OCI-LY3 (cell line): ENCODE measurements at regions not wholly inside any gene's neighbourhood (a gene's known extent, or its start where the extent isn't known, plus 50 kb on each side); places are given as distances from the start of the nearest gene placed in this dataset.
"Not testable (repeated sequence)": the region's sequence is repeated elsewhere in the genome, so short reads cannot be mapped to it uniquely, and the experiment has no call there.

Experiments used
- EZH2phosphoT487 ChIP-seq: fragments of 200-600 bp; shearing (Covaris generic); IDR thresholded peaks from 2 replicates; pipeline ENCODE4 v1.6.1; 2018; ENCODE audit warnings: antibody characterized with exemption, mixed run types, low read depth
- TF ChIP-seq, protein P1 (sequence below): fragments of 200-600, 300-600 bp; sonication (generic); IDR thresholded peaks from 2 replicates; pipeline ENCODE4 v1.5.1; 2014; ENCODE audit warnings: antibody characterized with exemption, low read length, low read depth

DNA sequence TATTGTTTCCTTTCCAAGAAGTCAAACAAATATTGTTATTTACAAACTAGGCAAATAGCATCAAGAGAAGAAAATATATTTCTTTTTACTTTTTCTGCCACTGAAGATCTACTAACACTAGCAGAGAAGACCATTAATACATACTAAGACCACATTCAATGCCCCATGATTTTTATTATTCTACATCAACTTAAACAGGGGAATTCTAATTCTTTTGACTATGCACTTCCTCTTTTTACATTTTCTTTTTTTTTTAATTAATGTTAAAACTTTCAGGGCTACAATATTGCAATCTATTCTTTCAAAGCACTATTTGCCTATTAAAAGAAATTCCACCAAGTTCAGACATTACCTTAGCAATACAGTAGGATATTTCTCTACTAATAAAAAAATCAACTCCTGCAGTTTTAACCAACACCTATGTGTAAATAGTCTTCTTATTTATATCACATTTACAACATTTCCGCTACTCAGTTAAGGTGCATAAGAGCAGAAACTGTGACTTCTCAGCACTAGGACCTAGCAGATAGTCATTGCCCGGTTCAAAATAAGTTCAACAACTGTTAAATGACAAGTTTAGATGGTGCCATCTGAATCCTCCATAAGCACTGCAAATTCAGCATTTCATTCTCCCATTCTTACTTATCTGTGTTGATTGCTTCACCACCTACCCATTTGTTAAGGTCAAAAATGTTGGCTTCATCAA, 513.5 kb downstream of the TTLL7 start:
- TF ChIP-seq, protein P1, sequence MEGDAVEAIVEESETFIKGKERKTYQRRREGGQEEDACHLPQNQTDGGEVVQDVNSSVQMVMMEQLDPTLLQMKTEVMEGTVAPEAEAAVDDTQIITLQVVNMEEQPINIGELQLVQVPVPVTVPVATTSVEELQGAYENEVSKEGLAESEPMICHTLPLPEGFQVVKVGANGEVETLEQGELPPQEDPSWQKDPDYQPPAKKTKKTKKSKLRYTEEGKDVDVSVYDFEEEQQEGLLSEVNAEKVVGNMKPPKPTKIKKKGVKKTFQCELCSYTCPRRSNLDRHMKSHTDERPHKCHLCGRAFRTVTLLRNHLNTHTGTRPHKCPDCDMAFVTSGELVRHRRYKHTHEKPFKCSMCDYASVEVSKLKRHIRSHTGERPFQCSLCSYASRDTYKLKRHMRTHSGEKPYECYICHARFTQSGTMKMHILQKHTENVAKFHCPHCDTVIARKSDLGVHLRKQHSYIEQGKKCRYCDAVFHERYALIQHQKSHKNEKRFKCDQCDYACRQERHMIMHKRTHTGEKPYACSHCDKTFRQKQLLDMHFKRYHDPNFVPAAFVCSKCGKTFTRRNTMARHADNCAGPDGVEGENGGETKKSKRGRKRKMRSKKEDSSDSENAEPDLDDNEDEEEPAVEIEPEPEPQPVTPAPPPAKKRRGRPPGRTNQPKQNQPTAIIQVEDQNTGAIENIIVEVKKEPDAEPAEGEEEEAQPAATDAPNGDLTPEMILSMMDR, result not testable (repeated sequence)
- not testable (repeated sequence) for TF ChIP-seq EZH2phosphoT487
